ENCODE measurements at regions not wholly inside any gene's neighbourhood (a gene's known extent, or its start where the extent isn't known, plus 50 kb on each side); places are given as distances from the start of the nearest gene placed in this dataset.

DNA sequence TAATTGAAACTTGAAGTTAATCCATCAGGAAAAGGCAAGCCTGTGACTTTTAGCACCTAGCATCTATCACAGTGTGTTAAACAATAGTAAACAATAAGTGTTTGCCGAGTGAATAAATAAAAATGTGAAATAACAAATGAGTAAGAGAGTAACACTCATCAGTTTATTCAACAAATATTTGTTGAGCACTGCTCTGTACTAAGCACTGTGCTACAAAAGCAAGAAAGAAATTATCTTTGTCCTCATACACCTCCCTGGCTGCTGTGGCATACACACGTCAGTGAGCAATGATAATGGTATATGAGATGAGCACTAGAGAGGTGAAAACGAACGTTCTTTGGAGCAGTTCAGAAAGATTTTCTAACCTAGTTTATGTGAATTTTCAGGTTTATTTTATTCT, 295.0 kb upstream of the LRRC7 start:
- Histone ChIP-seq H3K4me3 (no peak overlapping the region), H3K27ac (no peak overlapping the region)
- TF ChIP-seq, protein P1, sequence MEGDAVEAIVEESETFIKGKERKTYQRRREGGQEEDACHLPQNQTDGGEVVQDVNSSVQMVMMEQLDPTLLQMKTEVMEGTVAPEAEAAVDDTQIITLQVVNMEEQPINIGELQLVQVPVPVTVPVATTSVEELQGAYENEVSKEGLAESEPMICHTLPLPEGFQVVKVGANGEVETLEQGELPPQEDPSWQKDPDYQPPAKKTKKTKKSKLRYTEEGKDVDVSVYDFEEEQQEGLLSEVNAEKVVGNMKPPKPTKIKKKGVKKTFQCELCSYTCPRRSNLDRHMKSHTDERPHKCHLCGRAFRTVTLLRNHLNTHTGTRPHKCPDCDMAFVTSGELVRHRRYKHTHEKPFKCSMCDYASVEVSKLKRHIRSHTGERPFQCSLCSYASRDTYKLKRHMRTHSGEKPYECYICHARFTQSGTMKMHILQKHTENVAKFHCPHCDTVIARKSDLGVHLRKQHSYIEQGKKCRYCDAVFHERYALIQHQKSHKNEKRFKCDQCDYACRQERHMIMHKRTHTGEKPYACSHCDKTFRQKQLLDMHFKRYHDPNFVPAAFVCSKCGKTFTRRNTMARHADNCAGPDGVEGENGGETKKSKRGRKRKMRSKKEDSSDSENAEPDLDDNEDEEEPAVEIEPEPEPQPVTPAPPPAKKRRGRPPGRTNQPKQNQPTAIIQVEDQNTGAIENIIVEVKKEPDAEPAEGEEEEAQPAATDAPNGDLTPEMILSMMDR (IDR thresholded peaks at IDR 0.05): no peak
- DNase-seq (ENCODE audit: low spot score): no peak

DNA sequence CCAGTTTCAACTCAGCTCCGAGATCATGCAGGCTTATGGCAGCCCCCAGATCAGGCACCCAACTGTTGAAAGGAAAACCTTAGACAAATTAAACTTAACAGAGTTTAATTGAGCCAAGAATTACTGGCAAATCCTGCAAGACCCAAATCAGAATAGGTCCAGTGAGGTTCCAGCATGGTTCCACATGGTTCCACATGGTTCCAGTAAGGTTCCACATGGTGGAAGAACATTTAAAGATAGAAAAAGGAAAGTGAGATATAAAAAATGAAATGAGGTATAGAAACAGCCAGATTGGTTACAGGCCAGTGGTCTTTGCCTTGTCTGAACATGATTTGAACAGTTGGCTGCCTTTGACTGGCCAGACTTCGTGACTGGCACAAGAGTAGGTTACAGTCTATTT, 288.8 kb upstream of the LRRC7 start:
- Histone ChIP-seq H3K4me3 (no peak overlapping the region), H3K27ac (no peak overlapping the region)
- DNase-seq (ENCODE audit: low spot score): no peak
- TF ChIP-seq, protein P1 (IDR thresholded peaks at IDR 0.05): no peak

DNA sequence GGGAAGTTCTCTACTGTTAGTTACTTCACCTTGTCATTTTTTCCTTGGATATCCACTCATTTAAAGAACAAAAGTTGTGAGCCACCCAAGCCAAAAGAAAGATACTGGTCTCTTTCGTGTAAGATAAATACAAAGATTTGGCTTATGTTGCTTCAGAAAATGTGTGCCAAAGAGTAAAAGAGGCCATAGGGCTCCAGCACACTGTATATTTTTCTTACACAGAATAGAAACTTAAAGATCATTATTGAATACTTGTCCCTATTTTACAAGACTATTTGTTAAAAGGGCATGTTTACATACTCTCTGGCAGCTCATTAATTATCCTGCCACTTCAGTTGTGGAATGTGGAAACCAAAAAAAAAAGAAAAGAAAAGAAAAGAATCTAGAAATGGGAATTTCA, 284.2 kb upstream of the LRRC7 start:
- no peak overlapping the region for H3K27ac ChIP-seq
- H3K4me3 ChIP-seq: no peak overlapping the region
- DNase-seq (ENCODE audit: low spot score): no peak
- TF ChIP-seq, protein P1 (IDR thresholded peaks at IDR 0.05): no peak

DNA sequence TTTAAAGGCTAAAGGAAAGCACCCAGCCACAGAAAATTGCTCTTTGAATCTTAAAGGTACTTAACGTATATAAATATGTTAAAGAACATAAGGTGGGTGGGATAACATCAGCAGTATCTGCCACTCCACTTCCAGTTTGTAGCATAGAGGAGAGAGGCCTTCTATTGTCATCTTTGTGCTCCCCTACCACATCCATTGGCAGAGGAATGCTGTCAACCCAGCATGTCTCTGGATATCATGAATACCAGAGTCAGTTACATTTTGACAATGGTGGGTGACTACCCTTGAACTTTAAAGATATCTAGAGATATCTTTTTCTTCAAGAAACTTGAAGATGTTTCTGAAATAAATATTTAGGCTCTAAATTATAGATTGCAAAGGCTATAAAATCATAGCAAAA, 283.2 kb upstream of the LRRC7 start:
- Histone ChIP-seq H3K27ac (no peak overlapping the region), H3K4me3 (no peak overlapping the region)
- TF ChIP-seq, protein P1 (IDR thresholded peaks at IDR 0.05): no peak
- no peak for DNase-seq (ENCODE audit: low spot score)

DNA sequence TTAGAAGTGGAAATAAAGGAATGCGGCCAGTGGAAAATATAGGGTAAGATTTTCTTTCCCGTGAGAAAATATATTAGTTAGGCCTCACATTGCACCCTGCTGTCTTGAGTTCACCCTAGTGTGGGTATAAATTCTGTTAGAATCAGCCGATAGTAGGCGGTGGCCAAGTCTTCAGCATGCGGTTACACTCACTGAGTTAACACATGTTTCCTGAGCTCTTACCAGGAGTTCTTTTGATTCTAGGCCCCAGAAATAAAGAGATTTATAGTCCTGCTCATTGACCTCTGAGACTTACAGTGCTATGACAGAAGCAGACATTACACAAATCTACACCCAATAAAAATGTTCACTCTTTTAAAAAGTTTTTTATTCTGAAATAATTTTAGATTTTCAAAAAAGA, 279.3 kb upstream of the LRRC7 start:
- Histone ChIP-seq H3K27ac (no peak overlapping the region), H3K4me3 (no peak overlapping the region)
- TF ChIP-seq, protein P1 (IDR thresholded peaks at IDR 0.05): no peak
- DNase-seq (ENCODE audit: low spot score): no peak

DNA sequence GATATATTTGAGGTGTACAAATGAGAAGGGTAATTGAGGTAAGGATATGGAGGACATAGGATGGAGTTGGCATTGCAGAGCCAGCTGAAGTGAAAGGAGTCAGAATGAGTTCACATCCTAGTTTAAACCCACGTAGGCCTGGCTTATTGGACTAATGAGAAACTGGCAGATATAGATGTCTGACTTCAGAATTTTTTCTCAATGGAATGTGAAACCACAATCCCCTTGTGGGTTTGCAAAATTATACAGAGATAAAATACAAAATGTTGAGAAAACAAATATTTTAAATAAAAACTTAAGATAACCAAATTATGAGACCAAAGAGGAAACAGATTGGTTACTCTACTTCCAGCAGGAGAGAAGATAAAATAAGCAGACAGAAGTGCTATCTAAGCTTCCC, 277.4 kb upstream of the LRRC7 start:
- TF ChIP-seq, protein P1 (IDR thresholded peaks at IDR 0.05): no peak
- DNase-seq (ENCODE audit: low spot score): no peak
- Histone ChIP-seq H3K4me3 (no peak overlapping the region), H3K27ac (no peak overlapping the region)

DNA sequence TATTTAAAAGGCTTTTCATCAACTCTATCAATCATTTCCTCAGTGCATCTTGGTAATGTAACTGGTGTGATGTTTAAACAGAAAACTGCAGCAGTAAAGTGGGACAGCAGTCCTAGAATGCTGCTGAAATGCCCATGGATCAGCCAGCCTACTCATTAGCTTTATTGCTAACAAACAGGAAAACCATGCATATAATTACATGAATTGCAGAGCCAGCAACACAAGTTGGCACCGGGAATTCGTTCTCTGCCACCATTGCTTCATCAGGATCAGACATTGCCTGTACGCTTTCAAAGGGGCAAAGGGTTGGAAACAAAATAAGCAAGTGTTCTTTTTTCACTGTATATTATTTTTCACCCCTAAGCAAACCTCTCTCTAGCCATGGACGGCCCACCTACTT, 276.2 kb upstream of the LRRC7 start:
- no peak for DNase-seq (ENCODE audit: low spot score)
- no peak overlapping the region for H3K4me3 ChIP-seq
- H3K27ac ChIP-seq: no peak overlapping the region
- TF ChIP-seq, protein P1 (IDR thresholded peaks at IDR 0.05): no peak
